ENCODE measurements at regions not wholly inside any gene's neighbourhood (a gene's known extent, or its start where the extent isn't known, plus 50 kb on each side); places are given as distances from the start of the nearest gene placed in this dataset.

- no peak for ATAC-seq
- H3K9me3 ChIP-seq (ENCODE audit: control insufficient read depth, insufficient read depth, low read length): no peaks in the 10 kb centered on the region
- H3K27ac ChIP-seq (ENCODE audit: low read length): no peak overlapping the region
- no peaks in the 10 kb centered on the region for H3K4me1 ChIP-seq (ENCODE audit: control insufficient read depth, insufficient read depth, low read length)
- H3K27me3 Mint-ChIP-seq (ENCODE audit: low read depth in 2 of 2): no peaks in the 10 kb centered on the region
- H3K4me1 Mint-ChIP-seq: no peaks in the 10 kb centered on the region
- H3K36me3 ChIP-seq (ENCODE audit: control insufficient read depth, insufficient read depth, low read length): no peaks in the 10 kb centered on the region
- no peak overlapping the region for H3K27ac Mint-ChIP-seq
- H3K36me3 Mint-ChIP-seq: no peaks in the 10 kb centered on the region
- intact Hi-C loops (cut with micrococcal nuclease): no loop called here
- H3K4me3 Mint-ChIP-seq: no peak overlapping the region
- H3K4me3 ChIP-seq (ENCODE audit: low read length): no peak overlapping the region
- H3K9me3 Mint-ChIP-seq: no peaks in the 10 kb centered on the region
- H3K27me3 ChIP-seq (ENCODE audit: control insufficient read depth, insufficient read depth, low read length): no peaks in the 10 kb centered on the region
- no CpG with 5 or more reads among the region's 1 CpG for WGBS (ENCODE audit: insufficient coverage)
- DNase-seq: no peak
- TF ChIP-seq CTCF (IDR thresholded peaks at IDR 0.05): no peak
Observed at GRCh38 chr4:23016981-23017380, 324.2 kb downstream of the GBA3 start.

GRCh38 chr4:23015821-23016220 is 323.1 kb downstream of the GBA3 start:
- no peak for TF ChIP-seq CTCF (IDR thresholded peaks at IDR 0.05)
- Mint-ChIP-seq H3K4me3 (no peak overlapping the region), H3K4me1 (no peaks in the 10 kb centered on the region), H3K36me3 (no peaks in the 10 kb centered on the region), H3K27me3 (ENCODE audit: low read depth in 2 of 2) (no peaks in the 10 kb centered on the region), H3K27ac (no peak overlapping the region), H3K9me3 (no peaks in the 10 kb centered on the region)
- H3K36me3 ChIP-seq (ENCODE audit: control insufficient read depth, insufficient read depth, low read length): no peaks in the 10 kb centered on the region
- H3K27ac ChIP-seq (ENCODE audit: low read length): no peak overlapping the region
- no peaks in the 10 kb centered on the region for H3K4me1 ChIP-seq (ENCODE audit: control insufficient read depth, insufficient read depth, low read length)
- H3K4me3 ChIP-seq (ENCODE audit: low read length): no peak overlapping the region
- intact Hi-C loops (cut with micrococcal nuclease): no loop called here
- no peaks in the 10 kb centered on the region for H3K27me3 ChIP-seq (ENCODE audit: control insufficient read depth, insufficient read depth, low read length)
- no peaks in the 10 kb centered on the region for H3K9me3 ChIP-seq (ENCODE audit: control insufficient read depth, insufficient read depth, low read length)
- no peak for ATAC-seq
- no peak for DNase-seq

DNA sequence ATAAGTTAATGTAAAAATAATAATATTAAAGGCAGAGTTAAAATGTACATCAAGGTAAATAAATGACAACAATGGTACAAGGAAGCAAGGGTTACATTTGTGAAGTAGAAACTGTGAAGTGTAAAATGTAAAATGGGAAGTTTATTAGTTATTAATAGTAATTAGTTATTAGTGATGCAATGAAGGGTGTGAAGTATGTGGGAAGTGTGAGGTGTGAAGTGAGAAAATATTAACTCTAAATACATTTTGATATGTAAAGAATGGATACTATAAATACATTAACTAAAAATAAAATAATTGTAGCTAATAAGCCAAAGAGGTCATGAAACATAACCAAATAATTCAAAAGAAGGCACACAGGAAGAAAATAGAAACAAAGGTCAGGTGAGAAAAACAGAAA is 316.4 kb downstream of the GBA3 start:
- no peak for TF ChIP-seq CTCF (IDR thresholded peaks at IDR 0.05)
- DNase-seq (no peak), ATAC-seq (no peak)
- H3K9me3 ChIP-seq (ENCODE audit: control insufficient read depth, insufficient read depth, low read length): no peaks in the 10 kb centered on the region
- H3K4me1 ChIP-seq (ENCODE audit: control insufficient read depth, insufficient read depth, low read length): no peaks in the 10 kb centered on the region
- Mint-ChIP-seq H3K27ac (no peak overlapping the region), H3K36me3 (no peaks in the 10 kb centered on the region), H3K4me3 (no peak overlapping the region), H3K9me3 (peaks cover 8 to 15% of the 10 kb centered on the region in 2 donors), H3K4me1 (no peaks in the 10 kb centered on the region), H3K27me3 (ENCODE audit: low read depth in 2 of 2) (no peaks in the 10 kb centered on the region)
- H3K4me3 ChIP-seq (ENCODE audit: low read length): no peak overlapping the region
- no peaks in the 10 kb centered on the region for H3K27me3 ChIP-seq (ENCODE audit: control insufficient read depth, insufficient read depth, low read length)
- H3K36me3 ChIP-seq (ENCODE audit: control insufficient read depth, insufficient read depth, low read length): no peaks in the 10 kb centered on the region
- H3K27ac ChIP-seq (ENCODE audit: low read length): no peak overlapping the region
- intact Hi-C loops (cut with micrococcal nuclease): no loop called here

- H3K9me3 Mint-ChIP-seq: peaks cover 8 to 15% of the 10 kb centered on the region in 2 donors
- H3K4me3 Mint-ChIP-seq: no peak overlapping the region
- Histone ChIP-seq H3K4me3 (ENCODE audit: low read length) (no peak overlapping the region), H3K4me1 (ENCODE audit: control insufficient read depth, insufficient read depth, low read length) (no peaks in the 10 kb centered on the region), H3K27ac (ENCODE audit: low read length) (no peak overlapping the region), H3K36me3 (ENCODE audit: control insufficient read depth, insufficient read depth, low read length) (no peaks in the 10 kb centered on the region), H3K27me3 (ENCODE audit: control insufficient read depth, insufficient read depth, low read length) (no peaks in the 10 kb centered on the region), H3K9me3 (ENCODE audit: control insufficient read depth, insufficient read depth, low read length) (no peaks in the 10 kb centered on the region)
- H3K27me3 Mint-ChIP-seq (ENCODE audit: low read depth in 2 of 2): no peaks in the 10 kb centered on the region
- no peak for ATAC-seq
- intact Hi-C loops (cut with micrococcal nuclease): no loop called here
- H3K36me3 Mint-ChIP-seq: no peaks in the 10 kb centered on the region
- H3K4me1 Mint-ChIP-seq: no peaks in the 10 kb centered on the region
- TF ChIP-seq CTCF (IDR thresholded peaks at IDR 0.05): no peak
- H3K27ac Mint-ChIP-seq: no peak overlapping the region
- no peak for DNase-seq
Observed at GRCh38 chr4:23006756-23007155, 314.0 kb downstream of the GBA3 start.

Data from natural killer cell (primary cell).